ENCODE measurements at regions not wholly inside any gene's neighbourhood (a gene's known extent, or its start where the extent isn't known, plus 50 kb on each side); places are given as distances from the start of the nearest gene placed in this dataset.

GRCh38 chrX:8030361-8030760 is 103.1 kb upstream of the PNPLA4 start:
- TF ChIP-seq, protein P1, sequence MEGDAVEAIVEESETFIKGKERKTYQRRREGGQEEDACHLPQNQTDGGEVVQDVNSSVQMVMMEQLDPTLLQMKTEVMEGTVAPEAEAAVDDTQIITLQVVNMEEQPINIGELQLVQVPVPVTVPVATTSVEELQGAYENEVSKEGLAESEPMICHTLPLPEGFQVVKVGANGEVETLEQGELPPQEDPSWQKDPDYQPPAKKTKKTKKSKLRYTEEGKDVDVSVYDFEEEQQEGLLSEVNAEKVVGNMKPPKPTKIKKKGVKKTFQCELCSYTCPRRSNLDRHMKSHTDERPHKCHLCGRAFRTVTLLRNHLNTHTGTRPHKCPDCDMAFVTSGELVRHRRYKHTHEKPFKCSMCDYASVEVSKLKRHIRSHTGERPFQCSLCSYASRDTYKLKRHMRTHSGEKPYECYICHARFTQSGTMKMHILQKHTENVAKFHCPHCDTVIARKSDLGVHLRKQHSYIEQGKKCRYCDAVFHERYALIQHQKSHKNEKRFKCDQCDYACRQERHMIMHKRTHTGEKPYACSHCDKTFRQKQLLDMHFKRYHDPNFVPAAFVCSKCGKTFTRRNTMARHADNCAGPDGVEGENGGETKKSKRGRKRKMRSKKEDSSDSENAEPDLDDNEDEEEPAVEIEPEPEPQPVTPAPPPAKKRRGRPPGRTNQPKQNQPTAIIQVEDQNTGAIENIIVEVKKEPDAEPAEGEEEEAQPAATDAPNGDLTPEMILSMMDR (IDR thresholded peaks at IDR 0.05; ENCODE audit: insufficient read depth, low read length) = no peak
- TF ChIP-seq POLR2AphosphoS5 (IDR thresholded peaks at IDR 0.05; ENCODE audit: low read depth) (no peak), GABPA (IDR thresholded peaks at IDR 0.05; ENCODE audit: low read depth) (no peak)
- TF ChIP-seq, protein P2, sequence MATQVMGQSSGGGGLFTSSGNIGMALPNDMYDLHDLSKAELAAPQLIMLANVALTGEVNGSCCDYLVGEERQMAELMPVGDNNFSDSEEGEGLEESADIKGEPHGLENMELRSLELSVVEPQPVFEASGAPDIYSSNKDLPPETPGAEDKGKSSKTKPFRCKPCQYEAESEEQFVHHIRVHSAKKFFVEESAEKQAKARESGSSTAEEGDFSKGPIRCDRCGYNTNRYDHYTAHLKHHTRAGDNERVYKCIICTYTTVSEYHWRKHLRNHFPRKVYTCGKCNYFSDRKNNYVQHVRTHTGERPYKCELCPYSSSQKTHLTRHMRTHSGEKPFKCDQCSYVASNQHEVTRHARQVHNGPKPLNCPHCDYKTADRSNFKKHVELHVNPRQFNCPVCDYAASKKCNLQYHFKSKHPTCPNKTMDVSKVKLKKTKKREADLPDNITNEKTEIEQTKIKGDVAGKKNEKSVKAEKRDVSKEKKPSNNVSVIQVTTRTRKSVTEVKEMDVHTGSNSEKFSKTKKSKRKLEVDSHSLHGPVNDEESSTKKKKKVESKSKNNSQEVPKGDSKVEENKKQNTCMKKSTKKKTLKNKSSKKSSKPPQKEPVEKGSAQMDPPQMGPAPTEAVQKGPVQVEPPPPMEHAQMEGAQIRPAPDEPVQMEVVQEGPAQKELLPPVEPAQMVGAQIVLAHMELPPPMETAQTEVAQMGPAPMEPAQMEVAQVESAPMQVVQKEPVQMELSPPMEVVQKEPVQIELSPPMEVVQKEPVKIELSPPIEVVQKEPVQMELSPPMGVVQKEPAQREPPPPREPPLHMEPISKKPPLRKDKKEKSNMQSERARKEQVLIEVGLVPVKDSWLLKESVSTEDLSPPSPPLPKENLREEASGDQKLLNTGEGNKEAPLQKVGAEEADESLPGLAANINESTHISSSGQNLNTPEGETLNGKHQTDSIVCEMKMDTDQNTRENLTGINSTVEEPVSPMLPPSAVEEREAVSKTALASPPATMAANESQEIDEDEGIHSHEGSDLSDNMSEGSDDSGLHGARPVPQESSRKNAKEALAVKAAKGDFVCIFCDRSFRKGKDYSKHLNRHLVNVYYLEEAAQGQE (IDR thresholded peaks at IDR 0.05; ENCODE audit: insufficient replicate concordance, low read depth) = no peak

Data from HL-60 (cell line).